Chondrocyte (in vitro differentiated cells): ENCODE measurements at regions not wholly inside any gene's neighbourhood (a gene's known extent, or its start where the extent isn't known, plus 50 kb on each side); places are given as distances from the start of the nearest gene placed in this dataset.

Experiments
- DNase-seq: peaks from one replicate; pipeline ENCODE4 v3.0.0; 2021; ENCODE audit warnings: mixed read lengths, low spot score
- H3K27ac Mint-ChIP-seq: one replicate; pipeline ENCODE4 v1.8.0; 2021; ENCODE audit warnings: mild to moderate bottlenecking, moderate library complexity, mixed read lengths; ENCODE audit not compliant: unreplicated experiment
- H3K27me3 Mint-ChIP-seq: 2 replicates; pipeline ENCODE4 v1.8.0; 2021; ENCODE audit warnings: low read depth, mixed read lengths
- H3K36me3 Mint-ChIP-seq: 2 replicates; pipeline ENCODE4 v1.8.0; 2021; ENCODE audit warnings: low read depth, mixed read lengths
- H3K4me1 Mint-ChIP-seq: 2 replicates; pipeline ENCODE4 v1.8.0; 2021; ENCODE audit warnings: low read depth, mild to moderate bottlenecking, mixed read lengths
- H3K4me3 Mint-ChIP-seq: one replicate; pipeline ENCODE4 v1.8.0; 2021; ENCODE audit warnings: mild to moderate bottlenecking, moderate library complexity, mixed read lengths; ENCODE audit not compliant: unreplicated experiment
- H3K9me3 Mint-ChIP-seq: 2 replicates; pipeline ENCODE4 v1.8.0; 2021; ENCODE audit warnings: low read depth, mixed read lengths
- CTCF ChIP-seq: fragments of 200-600 bp; sonication (generic); IDR thresholded peaks from 2 replicates; pipeline ENCODE4 v1.5.0; 2021; ENCODE audit warnings: antibody characterized with exemption, mild to moderate bottlenecking, moderate library complexity

DNA sequence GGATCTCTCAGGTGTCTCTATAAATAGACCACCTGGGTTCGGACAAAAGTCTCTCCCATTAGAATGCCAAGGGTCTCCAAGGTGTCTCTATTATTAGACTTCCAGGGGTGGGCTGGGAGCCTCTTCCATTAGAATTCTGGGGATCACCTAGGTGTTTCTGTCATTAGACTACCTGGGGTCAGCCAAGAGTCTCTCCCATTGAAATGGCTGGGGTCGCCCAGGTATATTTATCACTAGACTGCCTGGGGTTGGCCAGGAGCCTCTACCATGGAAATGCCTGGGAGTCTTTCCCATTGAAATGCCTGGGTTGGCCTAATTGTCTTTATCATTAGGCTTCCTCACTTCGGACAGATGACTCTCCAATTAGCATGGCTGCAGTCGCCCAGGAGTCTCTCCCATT lies 1565.5 kb downstream of the UQCRFS1 start:
- no peaks in the 10 kb centered on the region for H3K27me3 Mint-ChIP-seq
- H3K9me3 Mint-ChIP-seq = peaks cover 59% of the 10 kb centered on the region
- TF ChIP-seq CTCF = no peak
- no peaks in the 10 kb centered on the region for H3K36me3 Mint-ChIP-seq
- no peak overlapping the region for H3K4me3 Mint-ChIP-seq
- no peak overlapping the region for H3K27ac Mint-ChIP-seq
- DNase-seq = no peak
- H3K4me1 Mint-ChIP-seq = no peaks in the 10 kb centered on the region

- no peak overlapping the region for H3K4me3 Mint-ChIP-seq
- no peaks in the 10 kb centered on the region for H3K4me1 Mint-ChIP-seq
- no peaks in the 10 kb centered on the region for H3K27me3 Mint-ChIP-seq
- no peak overlapping the region for H3K27ac Mint-ChIP-seq
- peaks cover 56% of the 10 kb centered on the region for H3K9me3 Mint-ChIP-seq
- TF ChIP-seq CTCF = no peak
- no peaks in the 10 kb centered on the region for H3K36me3 Mint-ChIP-seq
- no peak for DNase-seq
Observed at GRCh38 chr19:27635401-27635800, 1577.5 kb downstream of the UQCRFS1 start.

DNA sequence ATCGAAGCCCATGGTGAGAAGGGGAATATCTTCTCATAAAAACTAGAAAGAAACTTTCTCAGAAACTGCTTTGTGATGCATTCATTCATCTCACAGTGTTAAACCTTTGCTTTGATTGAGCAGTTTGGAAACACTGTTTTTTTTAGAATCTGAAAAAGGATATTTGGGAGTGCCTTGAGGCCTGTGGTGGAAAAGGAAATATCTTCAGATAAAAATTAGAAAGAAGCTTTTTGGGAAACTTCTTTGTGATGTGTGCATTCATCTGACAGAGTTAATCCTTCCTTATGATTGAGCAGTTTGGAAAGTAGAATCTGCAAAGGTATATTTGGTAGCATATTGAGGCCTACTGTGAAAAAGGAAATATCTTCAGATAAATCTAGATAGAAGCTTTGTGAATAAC lies 1594.9 kb downstream of the UQCRFS1 start:
- no peak overlapping the region for H3K4me3 Mint-ChIP-seq
- no peaks in the 10 kb centered on the region for H3K27me3 Mint-ChIP-seq
- peaks cover 19% of the 10 kb centered on the region for H3K36me3 Mint-ChIP-seq

GRCh38 chr19:27580906-27581305 lies 1632.0 kb downstream of the UQCRFS1 start:
- H3K4me1 Mint-ChIP-seq = no peaks in the 10 kb centered on the region
- H3K36me3 Mint-ChIP-seq = no peaks in the 10 kb centered on the region
- no peaks in the 10 kb centered on the region for H3K27me3 Mint-ChIP-seq
- no peak overlapping the region for H3K4me3 Mint-ChIP-seq
- H3K9me3 Mint-ChIP-seq = peaks cover 78% of the 10 kb centered on the region
- no peak overlapping the region for H3K27ac Mint-ChIP-seq
- no peak for TF ChIP-seq CTCF
- DNase-seq = no peak

More for the DNA sequence above, 1594.9 kb downstream of the UQCRFS1 start:
- Mint-ChIP-seq H3K27ac (no peak overlapping the region), H3K9me3 (peaks cover 95% of the 10 kb centered on the region), H3K4me1 (no peaks in the 10 kb centered on the region)
- TF ChIP-seq CTCF = no peak
- DNase-seq = no peak
